Renal pelvis (tissue), 1 donor: ENCODE measurements at regions not wholly inside any gene's neighbourhood (a gene's known extent, or its start where the extent isn't known, plus 50 kb on each side); places are given as distances from the start of the nearest gene placed in this dataset.

Source experiments
- DNase-seq: peaks from one replicate; pipeline ENCODE4 v3.0.0-alpha.2; 2013

DNA sequence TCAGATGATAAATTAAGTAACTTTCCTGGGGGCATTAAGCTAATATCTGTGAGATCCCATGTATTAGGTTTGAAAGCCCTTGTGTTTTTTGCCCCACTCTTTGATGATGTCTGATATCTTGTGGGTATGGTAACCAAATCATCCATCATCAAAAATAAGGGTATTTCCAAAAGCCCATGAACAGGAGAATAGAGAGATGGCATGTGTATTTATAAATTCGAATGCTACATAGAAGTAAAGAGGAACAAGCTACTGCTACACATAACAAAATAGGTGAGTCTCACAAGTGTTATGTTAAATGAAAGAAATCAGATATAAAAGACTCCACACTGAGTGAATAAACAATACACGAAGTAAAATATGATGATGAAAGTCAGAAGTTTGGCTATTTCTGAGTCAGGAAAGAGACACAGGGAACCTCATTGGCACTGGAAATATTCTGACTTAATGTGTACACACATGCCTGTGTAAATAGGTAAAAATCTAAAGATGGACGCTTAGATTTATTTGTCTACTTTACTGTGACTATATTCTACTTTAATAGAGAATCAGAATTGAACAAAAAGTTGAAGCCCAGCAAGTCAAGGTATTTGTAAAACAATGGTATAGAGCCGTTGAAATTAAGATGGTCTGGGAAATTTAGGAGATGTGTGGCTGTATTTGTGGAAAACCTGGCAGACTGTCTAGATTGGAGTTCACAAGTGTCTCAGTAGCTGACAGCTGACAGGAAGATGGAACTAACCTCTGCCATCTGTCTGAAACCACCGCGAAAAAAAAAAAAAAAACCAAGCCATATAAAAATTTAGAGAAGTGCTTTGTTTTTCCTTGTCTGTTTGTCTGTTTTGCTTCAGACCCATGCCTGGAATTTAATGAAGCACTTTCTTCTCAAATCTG is 111.0 kb upstream of the TGFBR2 start:
- no peak for DNase-seq

DNA sequence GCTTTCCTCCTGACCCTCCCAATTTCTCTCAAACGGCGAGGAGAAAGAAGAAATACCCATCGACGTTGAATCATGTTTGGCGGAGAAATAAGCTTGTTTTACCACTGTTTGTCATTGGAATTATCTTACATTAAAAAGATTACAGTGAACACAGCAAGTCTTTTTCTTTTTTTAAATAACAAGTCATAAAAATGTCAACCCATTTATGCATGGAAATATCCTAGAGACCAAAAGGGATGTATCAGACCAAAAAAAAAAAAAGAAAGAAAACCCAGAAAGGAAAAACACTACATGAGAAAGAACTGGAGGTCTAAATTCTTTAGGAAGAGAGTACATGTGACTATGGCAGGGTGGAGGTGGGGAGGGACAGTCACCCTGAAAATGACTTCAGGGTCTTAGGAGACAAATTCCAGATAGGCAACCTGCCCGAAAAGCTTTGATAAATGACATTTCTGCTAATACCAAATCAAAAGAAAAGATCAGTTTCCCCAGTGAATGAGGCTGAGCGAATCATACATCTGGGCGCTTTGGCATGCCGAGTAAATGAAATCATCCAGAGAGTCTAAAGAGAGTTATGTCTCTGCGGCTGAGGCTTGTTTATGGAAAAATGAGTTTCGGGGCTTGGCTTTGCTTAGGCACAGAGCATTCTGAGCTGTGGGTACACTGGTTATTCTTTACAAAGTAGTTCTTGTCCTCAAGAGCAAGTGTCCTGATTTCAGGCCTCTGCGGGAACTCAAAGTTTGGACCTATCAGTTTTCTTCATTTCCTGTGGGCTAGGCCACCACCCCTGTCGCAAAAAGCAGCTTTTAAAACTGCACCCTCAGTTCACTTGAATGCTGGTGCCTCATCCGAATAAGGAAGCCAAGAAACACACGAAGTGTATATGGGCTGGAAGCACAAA is 110.1 kb upstream of the TGFBR2 start:
- DNase-seq = no peak

DNA sequence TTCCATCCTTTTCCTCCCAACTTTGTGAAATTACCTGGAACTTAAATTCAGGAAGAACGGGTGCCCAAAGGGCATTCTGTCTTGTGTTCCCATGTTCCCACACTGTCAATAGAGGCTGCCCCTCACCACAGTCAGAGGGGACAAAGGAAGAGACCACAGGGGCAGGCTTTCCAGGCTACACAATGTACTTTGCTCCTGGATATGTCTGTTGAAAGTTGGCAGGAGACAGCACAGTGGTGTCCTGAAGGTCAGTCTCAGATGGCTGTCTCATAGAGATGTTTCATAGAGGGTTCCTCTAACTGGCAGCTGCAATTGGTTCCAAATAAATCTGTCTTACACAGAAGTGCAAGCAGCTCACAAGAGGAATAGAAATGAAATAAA is 107.8 kb upstream of the TGFBR2 start:
- no peak for DNase-seq

DNA sequence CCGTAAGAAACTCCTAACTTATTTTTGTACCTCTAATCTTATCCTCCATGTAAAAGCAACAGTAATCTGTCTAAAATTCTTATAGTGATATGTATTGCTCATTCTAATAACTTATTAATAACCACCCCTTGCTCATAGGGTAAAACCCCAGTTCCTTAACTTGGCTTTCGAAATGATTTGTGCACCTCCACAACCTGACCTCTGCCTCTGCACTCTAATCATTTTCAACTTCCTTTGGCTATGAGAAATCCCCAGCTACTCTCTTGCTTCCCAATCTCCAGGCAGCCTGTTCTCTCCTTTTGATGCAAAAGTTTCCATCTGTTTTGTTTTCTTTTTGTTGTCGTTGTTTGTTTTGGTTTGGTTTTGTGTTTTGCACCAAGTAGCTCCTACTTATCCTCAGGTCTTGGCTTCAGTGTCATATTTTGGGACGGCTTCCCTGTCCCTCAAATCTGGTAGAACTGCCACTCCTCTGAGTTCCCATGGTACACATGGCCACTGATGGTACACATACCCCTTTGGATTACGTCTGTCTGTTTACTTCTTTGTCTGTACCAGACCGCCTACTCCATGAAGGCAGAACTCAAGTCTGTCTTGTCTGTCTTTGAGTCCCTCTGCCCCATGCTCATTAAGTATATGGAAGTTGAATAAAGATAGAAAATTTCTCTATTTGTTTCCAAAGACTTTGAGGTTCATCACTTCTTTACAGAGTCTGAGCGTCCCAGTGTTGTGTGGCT is 105.6 kb upstream of the TGFBR2 start:
- DNase-seq = no peak

DNA sequence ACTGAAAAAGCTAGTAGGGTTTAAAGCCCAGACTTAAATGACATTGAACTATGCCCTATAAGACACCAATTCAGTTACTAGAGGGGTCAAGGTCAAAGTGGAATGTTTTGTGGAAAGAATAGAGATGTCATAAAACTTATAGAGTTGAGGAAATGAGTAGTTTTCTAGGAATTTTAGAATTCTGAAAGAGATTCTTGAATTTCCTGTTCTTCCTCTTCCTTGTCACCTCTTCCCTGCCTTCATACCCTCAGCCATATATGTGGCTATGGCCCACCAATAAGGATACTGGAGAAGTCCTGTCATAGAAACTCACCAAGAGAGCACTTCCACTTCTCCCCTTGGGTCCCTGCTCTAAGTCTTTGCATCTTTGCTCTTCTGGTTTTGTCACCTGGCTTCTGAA is 104.9 kb upstream of the TGFBR2 start:
- no peak for DNase-seq

DNA sequence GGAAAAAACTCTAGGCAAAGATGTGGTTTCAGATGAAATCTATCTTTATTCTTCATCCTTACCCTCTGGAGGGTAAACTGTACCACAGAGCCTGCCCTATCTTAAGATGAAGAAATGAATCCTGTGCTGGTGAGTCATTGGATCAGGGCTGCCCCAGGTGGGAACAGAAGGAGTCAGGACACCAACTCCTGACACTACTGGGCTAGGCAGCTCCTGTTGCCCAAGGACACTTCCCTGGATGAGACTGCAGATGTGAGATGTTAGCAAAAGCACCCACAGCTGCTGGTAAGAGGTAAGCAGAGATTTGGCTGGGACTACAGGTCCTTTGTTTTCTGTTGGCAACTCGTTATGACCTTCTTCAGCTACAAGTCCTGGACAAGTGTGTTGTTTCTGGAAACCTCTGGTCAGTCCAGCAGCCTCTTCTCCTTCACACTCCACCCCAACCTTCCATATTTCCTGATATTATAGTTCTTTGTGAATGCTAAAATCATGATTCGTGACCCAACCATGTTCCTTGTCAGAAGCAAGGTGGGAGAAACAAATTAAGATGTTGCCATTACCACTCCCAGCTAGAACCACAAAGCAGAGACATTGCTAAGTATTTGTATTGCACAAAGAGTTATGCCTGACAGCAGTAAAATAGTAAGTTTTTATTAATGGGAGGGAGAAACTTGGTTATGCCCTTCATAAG is 104.2 kb upstream of the TGFBR2 start:
- no peak for DNase-seq

DNA sequence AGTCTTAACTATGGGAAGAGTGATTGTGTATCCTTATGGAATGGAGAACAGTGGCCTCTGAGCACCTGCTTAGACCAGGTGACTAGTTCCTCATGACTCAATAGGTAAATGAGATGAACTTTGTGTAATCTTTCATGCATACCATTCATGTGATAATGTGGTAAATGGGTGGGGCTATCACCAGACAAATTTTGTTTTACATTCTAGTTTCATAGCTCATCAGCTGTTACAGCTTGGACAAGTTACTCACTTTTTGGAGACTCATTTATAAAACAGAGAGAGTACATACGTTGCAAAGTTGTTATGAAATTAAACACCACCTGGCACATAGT is 103.7 kb upstream of the TGFBR2 start:
- DNase-seq = no peak

DNA sequence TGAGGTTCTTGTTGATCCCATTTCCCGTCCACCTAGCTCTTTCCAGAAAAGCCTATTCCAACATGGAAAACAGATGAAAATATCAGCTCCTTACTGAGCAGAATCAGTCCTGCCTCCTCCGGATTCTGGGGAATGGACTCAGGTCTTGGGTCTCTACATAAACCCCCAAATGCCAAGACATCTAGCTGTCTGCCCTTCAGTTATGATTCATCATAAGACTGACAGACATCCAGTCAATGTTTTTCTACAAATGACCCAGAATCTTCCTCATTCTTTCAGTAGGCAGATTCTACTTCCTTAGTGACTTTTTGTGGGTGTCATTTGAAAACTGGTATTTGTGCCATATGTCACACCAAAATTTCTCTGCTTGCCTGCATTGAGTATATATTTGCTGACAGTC is 103.0 kb upstream of the TGFBR2 start:
- no peak for DNase-seq

DNA sequence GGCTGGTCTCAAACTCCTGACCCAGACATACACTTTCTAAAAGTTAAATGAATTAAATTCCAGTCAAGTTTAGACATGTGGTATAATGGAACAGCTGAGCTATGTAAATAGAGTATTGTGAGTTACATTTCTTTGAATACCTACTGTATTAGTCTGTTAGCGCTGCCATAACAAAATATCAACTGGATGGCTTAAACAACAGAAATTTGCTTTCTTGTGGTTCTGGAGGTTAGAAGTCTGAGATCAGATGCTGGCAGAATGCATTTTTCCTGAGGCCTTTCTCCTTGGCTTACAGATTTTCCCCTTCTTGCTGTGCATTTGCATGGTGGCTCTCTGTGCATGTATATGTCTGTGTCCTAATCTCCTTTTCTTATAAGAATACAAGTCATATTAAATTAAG is 101.5 kb upstream of the TGFBR2 start:
- no peak for DNase-seq

DNA sequence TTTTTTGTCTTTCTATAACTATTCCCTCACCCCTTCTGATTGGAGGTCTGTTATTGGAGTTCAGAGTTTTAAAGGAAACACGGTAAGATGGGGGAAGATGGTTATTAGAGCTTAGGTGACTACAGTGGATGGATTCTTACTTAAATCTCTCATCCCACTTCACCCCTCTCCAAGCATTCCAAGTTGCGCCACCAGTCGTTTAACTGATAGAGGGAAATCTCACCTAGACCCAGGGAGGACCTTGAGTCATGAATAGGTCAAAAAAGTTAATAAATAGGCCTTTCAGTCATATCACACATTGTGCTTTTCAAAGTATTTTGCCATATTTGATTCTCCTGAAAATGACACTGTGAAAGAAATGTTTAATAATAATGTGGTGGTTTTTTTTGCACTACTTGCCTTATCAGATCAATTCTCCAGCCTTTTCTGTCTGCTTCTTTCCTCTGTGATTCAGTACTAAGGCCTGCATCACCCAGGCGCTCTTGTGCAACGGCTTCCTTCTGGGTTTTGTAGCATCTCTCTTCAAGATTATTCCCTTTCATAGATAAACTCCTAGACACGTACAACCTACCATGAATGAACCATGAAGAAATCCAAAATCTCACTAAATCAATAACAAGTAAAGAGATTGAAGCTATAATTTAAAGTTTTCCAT is 100.4 kb upstream of the TGFBR2 start:
- DNase-seq = no peak

DNA sequence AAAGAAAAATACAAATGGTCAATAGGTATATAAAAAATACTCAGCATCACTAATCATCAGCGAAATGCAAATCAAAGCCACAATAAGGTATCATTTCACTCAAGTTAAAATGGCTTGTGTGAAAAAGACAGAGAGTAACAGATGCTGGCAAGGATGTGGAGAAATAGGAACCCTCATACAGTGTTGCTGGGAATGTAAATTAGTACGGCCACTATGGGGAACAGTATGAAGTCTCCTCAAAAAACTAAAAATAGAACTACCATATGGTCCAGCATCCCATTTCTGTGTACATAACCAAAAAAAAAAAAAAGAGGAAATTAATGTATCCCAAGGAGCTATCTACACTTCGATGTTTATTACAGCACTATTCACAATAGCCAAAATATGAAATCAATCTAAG is 98.1 kb upstream of the TGFBR2 start:
- DNase-seq = no peak

DNA sequence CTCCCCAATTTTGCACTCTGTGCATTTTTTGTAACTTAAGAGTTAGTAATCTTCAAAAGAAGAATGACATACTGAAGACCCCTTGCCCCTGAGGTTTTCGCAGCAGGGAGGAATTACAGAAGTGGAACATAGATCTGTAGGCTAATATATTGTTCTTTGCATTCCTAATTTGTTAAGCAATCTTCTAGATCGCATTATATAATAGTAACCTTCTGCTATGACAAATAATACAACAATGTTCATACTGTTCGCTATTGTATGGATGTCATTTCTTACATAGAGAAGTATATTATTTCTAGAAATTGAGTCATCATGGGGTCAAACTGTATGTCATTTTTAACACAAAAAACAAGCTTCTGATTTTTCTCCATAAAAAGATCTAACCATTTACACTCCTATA is 95.8 kb upstream of the TGFBR2 start:
- no peak for DNase-seq

DNA sequence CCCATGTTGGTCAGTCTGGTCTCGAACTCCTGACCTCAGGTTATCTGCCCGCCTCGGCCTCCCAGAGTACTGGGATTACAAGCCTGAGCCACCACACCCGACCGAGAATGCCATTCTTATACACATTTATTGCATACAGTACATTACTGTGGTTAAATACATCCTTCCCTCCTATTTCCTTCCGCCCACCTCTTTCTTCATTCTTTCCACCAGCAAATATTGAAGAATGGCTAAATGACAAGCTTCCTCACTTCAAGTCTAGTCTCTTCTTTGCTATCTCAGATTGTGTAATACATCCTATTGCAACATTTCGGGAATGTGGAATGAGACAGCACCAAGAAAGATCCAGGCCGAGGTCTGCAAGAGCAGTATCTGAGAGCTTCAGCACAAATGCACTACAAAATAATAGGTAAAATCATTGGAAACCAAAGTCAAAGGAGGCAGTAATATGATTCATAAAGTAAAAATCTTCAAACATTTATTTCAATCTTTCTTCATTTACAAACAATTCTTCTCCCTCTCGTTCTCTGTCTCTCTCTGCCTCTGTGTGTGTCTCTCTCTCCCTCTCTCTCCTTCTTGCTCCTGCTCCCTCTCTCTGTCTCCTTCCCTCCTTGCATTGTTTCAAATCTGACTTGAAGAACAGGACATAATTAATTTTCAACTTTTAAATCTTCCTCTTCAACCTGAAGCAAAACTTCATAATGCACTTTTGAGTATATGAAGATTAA is 94.7 kb upstream of the TGFBR2 start:
- no peak for DNase-seq

DNA sequence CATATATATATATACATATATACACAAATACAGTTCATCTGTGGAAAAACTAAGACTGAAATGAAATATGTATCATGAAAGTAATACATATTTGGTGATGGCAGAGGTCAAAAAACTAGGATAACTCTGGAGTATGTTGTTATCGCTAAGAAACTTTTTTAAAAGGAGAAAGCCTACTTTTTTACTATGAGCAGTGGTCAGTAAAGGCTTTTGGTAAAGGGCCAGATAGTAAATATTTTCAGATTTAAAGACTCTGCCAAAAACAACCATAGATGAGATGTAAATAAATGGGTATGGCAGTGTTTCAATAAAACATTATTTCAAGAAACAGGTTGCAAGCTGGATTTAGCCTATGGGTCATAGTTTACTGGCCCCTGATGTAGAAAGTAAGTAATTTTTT is 93.8 kb upstream of the TGFBR2 start:
- no peak for DNase-seq

DNA sequence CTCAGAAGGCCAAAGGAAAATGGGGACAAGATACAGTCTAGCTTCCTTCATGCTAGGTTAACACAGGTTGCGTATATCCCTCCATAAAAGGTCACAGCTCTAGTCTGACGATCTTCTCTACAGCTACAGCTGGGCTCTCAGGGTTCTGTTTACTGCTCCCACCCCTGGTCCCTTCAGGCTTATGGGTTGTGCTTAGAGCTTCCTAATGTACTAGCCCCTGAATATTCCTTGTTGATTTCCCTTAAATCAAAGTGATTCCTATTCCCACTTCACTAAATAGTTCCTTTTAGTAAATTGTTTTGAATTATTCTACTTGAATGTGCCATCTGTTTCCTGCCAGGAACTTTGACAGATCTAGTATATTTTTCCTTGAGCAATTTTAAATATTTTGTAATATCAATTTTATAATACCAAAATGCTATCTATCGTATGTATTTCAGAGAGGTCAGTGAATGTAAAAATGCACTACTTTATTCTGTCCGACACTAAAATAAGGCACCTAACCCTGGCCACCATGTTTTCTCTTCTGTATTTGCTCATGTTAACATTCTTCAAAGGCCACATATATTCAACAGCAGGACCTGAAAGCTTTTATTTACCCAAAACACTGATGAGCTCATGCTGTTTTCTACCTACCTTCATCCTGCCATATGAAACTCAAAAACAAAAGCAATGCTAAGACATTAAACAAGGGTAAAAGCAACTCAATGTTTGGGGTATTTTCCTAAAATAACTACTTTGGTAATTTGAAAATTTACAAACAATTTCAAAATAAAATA is 92.8 kb upstream of the TGFBR2 start:
- no peak for DNase-seq

DNA sequence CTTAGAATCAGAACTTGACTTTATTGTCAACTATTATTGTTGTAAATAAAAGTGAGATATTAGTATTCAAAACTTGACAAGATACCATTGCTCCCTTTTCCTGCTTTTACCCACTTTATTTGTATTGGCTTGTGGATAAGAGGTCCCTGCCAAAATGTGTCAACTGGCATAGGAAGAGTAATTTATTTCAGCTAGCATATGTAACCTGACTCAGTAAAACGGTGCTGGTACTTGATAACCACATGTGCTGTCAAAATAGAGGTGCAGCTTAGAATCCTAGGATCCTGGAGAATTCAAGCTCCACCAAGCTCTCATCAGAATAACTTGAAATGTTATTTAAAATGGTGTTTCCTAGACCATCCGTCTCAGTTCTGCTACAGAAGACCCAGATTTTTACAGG is 90.2 kb upstream of the TGFBR2 start:
- DNase-seq = no peak

DNA sequence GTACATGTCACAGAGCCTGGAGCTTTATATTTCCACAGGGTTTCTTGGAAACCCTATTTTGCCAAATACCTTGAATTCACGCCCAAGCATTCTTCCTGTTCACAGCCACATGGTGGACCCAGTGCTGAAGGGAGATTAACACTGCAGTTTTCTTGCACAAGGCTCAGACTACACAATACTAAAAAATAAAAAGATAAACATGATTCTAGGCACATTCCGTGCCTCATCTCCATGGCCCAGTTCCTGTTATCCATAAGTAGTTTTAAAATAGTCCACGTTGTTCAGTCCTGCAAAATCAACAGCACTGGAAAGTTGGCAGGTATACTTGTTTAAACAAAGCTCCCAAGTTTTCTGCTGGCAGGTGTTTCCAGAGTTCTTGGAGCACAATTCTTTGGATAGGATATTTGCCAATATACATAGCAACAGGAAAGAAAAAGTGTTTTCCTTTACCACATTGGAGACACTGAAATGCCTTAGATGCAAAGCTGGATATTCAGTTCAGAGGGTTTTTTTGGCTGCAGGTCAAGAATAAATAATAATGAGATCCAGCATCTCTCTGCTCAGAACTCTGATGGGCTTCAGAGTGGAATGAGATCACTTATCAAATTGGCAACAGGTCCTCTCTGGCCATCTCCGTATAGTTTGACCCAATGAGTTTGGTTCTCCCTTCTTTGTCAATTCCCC is 88.1 kb upstream of the TGFBR2 start:
- no peak for DNase-seq

DNA sequence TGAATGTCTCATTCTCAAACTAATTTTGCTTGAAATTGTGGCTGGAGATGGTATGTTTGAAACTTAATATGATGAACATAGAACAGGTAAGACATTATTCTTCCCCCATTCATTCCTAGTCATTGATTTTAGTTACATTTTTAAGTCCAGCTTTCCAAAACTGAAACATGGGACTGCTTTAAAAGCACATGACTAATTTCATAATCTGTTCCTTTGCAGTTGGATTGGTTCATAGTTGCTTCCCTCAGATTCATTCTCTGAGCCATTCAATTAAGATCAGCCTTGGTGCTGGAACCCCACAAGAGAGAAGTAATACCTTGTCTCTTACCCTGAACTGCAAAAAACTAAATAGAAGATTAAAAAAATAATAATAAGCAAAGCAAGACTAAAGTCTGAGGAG is 87.5 kb upstream of the TGFBR2 start:
- no peak for DNase-seq

DNA sequence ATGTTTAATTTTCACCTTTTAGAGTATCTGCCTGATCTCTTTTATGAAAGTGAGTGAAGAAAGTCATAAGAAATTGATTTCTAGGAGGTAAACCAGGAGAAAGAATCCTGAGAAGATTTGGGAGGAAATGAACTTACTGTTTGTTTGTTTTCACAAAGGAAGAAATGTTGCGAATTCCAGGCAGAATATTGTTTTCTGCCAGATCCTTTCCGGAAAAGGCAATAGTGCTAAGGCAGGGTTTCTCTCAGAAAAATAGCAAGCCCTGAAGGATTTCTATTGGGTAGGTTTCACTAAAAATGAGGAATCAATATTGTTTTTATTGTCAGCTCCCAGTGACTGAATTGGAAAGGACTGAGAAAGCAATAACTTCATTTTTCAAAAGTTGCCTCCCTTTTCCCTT is 85.7 kb upstream of the TGFBR2 start:
- DNase-seq = no peak
